ENCODE measurements at regions not wholly inside any gene's neighbourhood (a gene's known extent, or its start where the extent isn't known, plus 50 kb on each side); places are given as distances from the start of the nearest gene placed in this dataset.

GRCh38 chr5:6266671-6267197, 111.6 kb downstream of the MED10 start:
- no peak for TF ChIP-seq CTCF (conservative IDR thresholded peaks at IDR 0.05 in 1 of 2, IDR thresholded peaks at IDR 0.05 in 1 of 2; ENCODE audit: extremely low read depth in 1 of 2, insufficient read depth in 1 of 2, low read depth in 1 of 2, low read length in 2 of 2)
- no peak for TF ChIP-seq EZH2 (IDR thresholded peaks at IDR 0.05; ENCODE audit: borderline replicate concordance, low read length)

All from mammary epithelial cell (primary cell).